DND-41 (cell line): ENCODE measurements at regions not wholly inside any gene's neighbourhood (a gene's known extent, or its start where the extent isn't known, plus 50 kb on each side); places are given as distances from the start of the nearest gene placed in this dataset.

ENCODE experiments used
- EZH2 ChIP-seq: IDR thresholded peaks from 3 replicates; pipeline ENCODE4 v1.6.1; 2012; ENCODE audit warnings: borderline replicate concordance, low read depth, mild to moderate bottlenecking, moderate library complexity, low read length, inconsistent platforms; ENCODE audit not compliant: severe bottlenecking
- TF ChIP-seq, protein P1 (sequence below): IDR thresholded peaks from 2 replicates; pipeline ENCODE4 v1.5.1; 2012; ENCODE audit warnings: borderline replicate concordance, low read length, moderate library complexity, mild to moderate bottlenecking; ENCODE audit not compliant: poor library complexity, severe bottlenecking; ENCODE audit errors: extremely low read depth

- TF ChIP-seq EZH2 = no peak
- TF ChIP-seq, protein P1, sequence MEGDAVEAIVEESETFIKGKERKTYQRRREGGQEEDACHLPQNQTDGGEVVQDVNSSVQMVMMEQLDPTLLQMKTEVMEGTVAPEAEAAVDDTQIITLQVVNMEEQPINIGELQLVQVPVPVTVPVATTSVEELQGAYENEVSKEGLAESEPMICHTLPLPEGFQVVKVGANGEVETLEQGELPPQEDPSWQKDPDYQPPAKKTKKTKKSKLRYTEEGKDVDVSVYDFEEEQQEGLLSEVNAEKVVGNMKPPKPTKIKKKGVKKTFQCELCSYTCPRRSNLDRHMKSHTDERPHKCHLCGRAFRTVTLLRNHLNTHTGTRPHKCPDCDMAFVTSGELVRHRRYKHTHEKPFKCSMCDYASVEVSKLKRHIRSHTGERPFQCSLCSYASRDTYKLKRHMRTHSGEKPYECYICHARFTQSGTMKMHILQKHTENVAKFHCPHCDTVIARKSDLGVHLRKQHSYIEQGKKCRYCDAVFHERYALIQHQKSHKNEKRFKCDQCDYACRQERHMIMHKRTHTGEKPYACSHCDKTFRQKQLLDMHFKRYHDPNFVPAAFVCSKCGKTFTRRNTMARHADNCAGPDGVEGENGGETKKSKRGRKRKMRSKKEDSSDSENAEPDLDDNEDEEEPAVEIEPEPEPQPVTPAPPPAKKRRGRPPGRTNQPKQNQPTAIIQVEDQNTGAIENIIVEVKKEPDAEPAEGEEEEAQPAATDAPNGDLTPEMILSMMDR = no peak
Measured at GRCh38 chr10:131697476-131698128, 203.2 kb upstream of the PPP2R2D start.
